ENCODE measurements at regions not wholly inside any gene's neighbourhood (a gene's known extent, or its start where the extent isn't known, plus 50 kb on each side); places are given as distances from the start of the nearest gene placed in this dataset.

GRCh38 chr4:127194281-127194680 lies 438.5 kb upstream of the INTU start:
- no peak overlapping the region for H3K27ac ChIP-seq
- WGBS, 2 donors: 84 to 89% methylated on average over 1 of the region's 1 CpG
- no peaks in the 10 kb centered on the region for H3K36me3 ChIP-seq
- H3K9me3 ChIP-seq: no peaks in the 10 kb centered on the region
- H3K27me3 ChIP-seq: no peaks in the 10 kb centered on the region
- H3K4me1 ChIP-seq: no peaks in the 10 kb centered on the region
- no peak overlapping the region for H3K4me3 ChIP-seq
- TF ChIP-seq CTCF (IDR thresholded peaks at IDR 0.05): no peak
- no peak for TF ChIP-seq POLR2A (IDR thresholded peaks at IDR 0.05)
- no peak for TF ChIP-seq EP300 (IDR thresholded peaks at IDR 0.05)
- TF ChIP-seq POLR2AphosphoS5 (IDR thresholded peaks at IDR 0.05): no peak
- DNase-seq (no peak), ATAC-seq (ENCODE audit: low FRiP score in 2 of 2) (no peak)

GRCh38 chr4:127196655-127197352 lies 436.0 kb upstream of the INTU start:
- Histone ChIP-seq H3K27ac (no peak overlapping the region), H3K4me1 (no peaks in the 10 kb centered on the region), H3K36me3 (no peaks in the 10 kb centered on the region), H3K9me3 (no peaks in the 10 kb centered on the region), H3K27me3 (no peaks in the 10 kb centered on the region), H3K4me3 (no peak overlapping the region)
- ATAC-seq (ENCODE audit: low FRiP score in 2 of 2) (peak in 1 of 2 donors; percentile 26), DNase-seq (no peak)
- TF ChIP-seq CTCF (IDR thresholded peaks at IDR 0.05): no peak
- TF ChIP-seq POLR2A (IDR thresholded peaks at IDR 0.05): no peak
- TF ChIP-seq EP300 (IDR thresholded peaks at IDR 0.05): no peak
- no peak for TF ChIP-seq POLR2AphosphoS5 (IDR thresholded peaks at IDR 0.05)
- 35 to 37% methylated on average over 5 to 7 of the region's 7 CpGs for WGBS, 2 donors

GRCh38 chr4:127203562-127204200 lies 429.1 kb upstream of the INTU start:
- WGBS, 2 donors: 75 to 81% methylated on average over 3 of the region's 3 CpGs
- H3K36me3 ChIP-seq: no peaks in the 10 kb centered on the region
- ATAC-seq (ENCODE audit: low FRiP score in 2 of 2) (peak in 1 of 2 donors; percentile 63), DNase-seq (no peak)
- H3K9me3 ChIP-seq: no peaks in the 10 kb centered on the region
- no peak for TF ChIP-seq POLR2AphosphoS5 (IDR thresholded peaks at IDR 0.05)
- TF ChIP-seq POLR2A (IDR thresholded peaks at IDR 0.05): no peak
- TF ChIP-seq EP300 (IDR thresholded peaks at IDR 0.05): no peak
- TF ChIP-seq CTCF (IDR thresholded peaks at IDR 0.05): no peak
- no peaks in the 10 kb centered on the region for H3K27me3 ChIP-seq
- no peak overlapping the region for H3K27ac ChIP-seq
- H3K4me1 ChIP-seq: no peaks in the 10 kb centered on the region
- H3K4me3 ChIP-seq: no peak overlapping the region

GRCh38 chr4:127204322-127204721 lies 428.4 kb upstream of the INTU start:
- DNase-seq: no peak
- H3K9me3 ChIP-seq: no peaks in the 10 kb centered on the region
- H3K27me3 ChIP-seq: no peaks in the 10 kb centered on the region
- H3K27ac ChIP-seq: no peak overlapping the region
- H3K36me3 ChIP-seq: no peaks in the 10 kb centered on the region
- no peaks in the 10 kb centered on the region for H3K4me1 ChIP-seq
- TF ChIP-seq EP300 (IDR thresholded peaks at IDR 0.05) (no peak), POLR2AphosphoS5 (IDR thresholded peaks at IDR 0.05) (no peak), POLR2A (IDR thresholded peaks at IDR 0.05) (no peak), CTCF (IDR thresholded peaks at IDR 0.05) (no peak)
- ATAC-seq (ENCODE audit: low FRiP score in 2 of 2): peak in 1 of 2 donors; percentile 62
- 48 to 60% methylated on average over 3 of the region's 3 CpGs for WGBS, 2 donors
- H3K4me3 ChIP-seq: no peak overlapping the region
